Activated naive CD8-positive, alpha-beta T cell treated with anti-CD3 and anti-CD28 coated beads, Interleukin-2, amount 50 U/mL, for 24 hours (primary cell): ENCODE measurements at regions not wholly inside any gene's neighbourhood (a gene's known extent, or its start where the extent isn't known, plus 50 kb on each side); places are given as distances from the start of the nearest gene placed in this dataset.

Source experiments
- ATAC-seq: fragments of 150-1000 bp; cut with Tn5 transposase; one replicate; pipeline ENCODE4 v1.10.0; 2021
- DNase-seq: peaks from one replicate; pipeline ENCODE4 v3.0.0; 2021
- H3K27ac Mint-ChIP-seq: one replicate; pipeline ENCODE4 v1.8.0; 2021; ENCODE audit warnings: mild to moderate bottlenecking, mixed read lengths
- H3K27me3 Mint-ChIP-seq: one replicate; pipeline ENCODE4 v1.8.0; 2021; ENCODE audit warnings: mixed read lengths
- H3K36me3 Mint-ChIP-seq: one replicate; pipeline ENCODE4 v1.8.0; 2021; ENCODE audit warnings: low read depth, mixed read lengths
- H3K4me1 Mint-ChIP-seq: one replicate; pipeline ENCODE4 v1.8.0; 2021; ENCODE audit warnings: mixed read lengths
- H3K4me3 Mint-ChIP-seq: one replicate; pipeline ENCODE4 v1.8.0; 2021; ENCODE audit warnings: mild to moderate bottlenecking, moderate library complexity, mixed read lengths
- H3K9me3 Mint-ChIP-seq: one replicate; pipeline ENCODE4 v1.8.0; 2021; ENCODE audit warnings: mixed read lengths

GRCh38 chr3:77898621-77899020 lies 858.7 kb downstream of the ROBO2 start:
- no peak overlapping the region for H3K27ac Mint-ChIP-seq
- no peaks in the 10 kb centered on the region for H3K36me3 Mint-ChIP-seq
- ATAC-seq (no peak), DNase-seq (no peak)
- H3K27me3 Mint-ChIP-seq = no peaks in the 10 kb centered on the region
- no peaks in the 10 kb centered on the region for H3K4me1 Mint-ChIP-seq
- H3K9me3 Mint-ChIP-seq = peaks cover 4% of the 10 kb centered on the region
- H3K4me3 Mint-ChIP-seq = no peak overlapping the region

- ATAC-seq (no peak), DNase-seq (no peak)
- Mint-ChIP-seq H3K27me3 (no peaks in the 10 kb centered on the region), H3K4me3 (no peak overlapping the region), H3K4me1 (no peaks in the 10 kb centered on the region), H3K36me3 (no peaks in the 10 kb centered on the region), H3K9me3 (peaks cover 5% of the 10 kb centered on the region), H3K27ac (no peak overlapping the region)
These were observed 862.8 kb downstream of the ROBO2 start for GRCh38 chr3:77902675-77903074.

- H3K36me3 Mint-ChIP-seq = no peaks in the 10 kb centered on the region
- no peak overlapping the region for H3K4me3 Mint-ChIP-seq
- no peak overlapping the region for H3K27ac Mint-ChIP-seq
- no peaks in the 10 kb centered on the region for H3K27me3 Mint-ChIP-seq
- DNase-seq (no peak), ATAC-seq (no peak)
- H3K9me3 Mint-ChIP-seq = peaks cover 19% of the 10 kb centered on the region
- H3K4me1 Mint-ChIP-seq = no peaks in the 10 kb centered on the region
These were observed 866.3 kb downstream of the ROBO2 start for GRCh38 chr3:77906102-77906709.

GRCh38 chr3:77913524-77914174 lies 873.8 kb downstream of the ROBO2 start:
- H3K4me1 Mint-ChIP-seq = no peaks in the 10 kb centered on the region
- H3K9me3 Mint-ChIP-seq = peaks cover 6% of the 10 kb centered on the region
- no peaks in the 10 kb centered on the region for H3K27me3 Mint-ChIP-seq
- DNase-seq = no peak
- no peak overlapping the region for H3K4me3 Mint-ChIP-seq
- no peaks in the 10 kb centered on the region for H3K36me3 Mint-ChIP-seq
- H3K27ac Mint-ChIP-seq = no peak overlapping the region
- no peak for ATAC-seq

GRCh38 chr3:77915336-77915735 lies 875.4 kb downstream of the ROBO2 start:
- Mint-ChIP-seq H3K4me1 (no peaks in the 10 kb centered on the region), H3K4me3 (no peak overlapping the region), H3K27ac (no peak overlapping the region), H3K36me3 (no peaks in the 10 kb centered on the region), H3K27me3 (no peaks in the 10 kb centered on the region), H3K9me3 (peaks cover 4% of the 10 kb centered on the region)
- DNase-seq = no peak
- ATAC-seq = no peak

- H3K27ac Mint-ChIP-seq = no peak overlapping the region
- DNase-seq (no peak), ATAC-seq (no peak)
- no peaks in the 10 kb centered on the region for H3K9me3 Mint-ChIP-seq
- H3K36me3 Mint-ChIP-seq = no peaks in the 10 kb centered on the region
- H3K4me1 Mint-ChIP-seq = no peaks in the 10 kb centered on the region
- H3K4me3 Mint-ChIP-seq = no peak overlapping the region
- no peaks in the 10 kb centered on the region for H3K27me3 Mint-ChIP-seq
These were observed 877.3 kb downstream of the ROBO2 start for GRCh38 chr3:77917225-77917624.

GRCh38 chr3:77919244-77919643 lies 879.3 kb downstream of the ROBO2 start:
- ATAC-seq = no peak
- H3K27me3 Mint-ChIP-seq = no peaks in the 10 kb centered on the region
- no peaks in the 10 kb centered on the region for H3K9me3 Mint-ChIP-seq

GRCh38 chr3:77931255-77932009 lies 891.5 kb downstream of the ROBO2 start:
- ATAC-seq = no peak
- Mint-ChIP-seq H3K27ac (no peak overlapping the region), H3K4me1 (no peaks in the 10 kb centered on the region), H3K4me3 (no peak overlapping the region), H3K9me3 (peaks cover 10% of the 10 kb centered on the region), H3K27me3 (no peaks in the 10 kb centered on the region), H3K36me3 (no peaks in the 10 kb centered on the region)
- no peak for DNase-seq

More at GRCh38 chr3:77919244-77919643, 879.3 kb downstream of the ROBO2 start:
- DNase-seq = no peak
- no peaks in the 10 kb centered on the region for H3K36me3 Mint-ChIP-seq
- no peak overlapping the region for H3K27ac Mint-ChIP-seq
- H3K4me3 Mint-ChIP-seq = no peak overlapping the region
- no peaks in the 10 kb centered on the region for H3K4me1 Mint-ChIP-seq

- DNase-seq (no peak), ATAC-seq (no peak)
- no peaks in the 10 kb centered on the region for H3K36me3 Mint-ChIP-seq
- no peaks in the 10 kb centered on the region for H3K27me3 Mint-ChIP-seq
- H3K9me3 Mint-ChIP-seq = peaks cover 16% of the 10 kb centered on the region
- H3K4me1 Mint-ChIP-seq = no peaks in the 10 kb centered on the region
- no peak overlapping the region for H3K4me3 Mint-ChIP-seq
- no peak overlapping the region for H3K27ac Mint-ChIP-seq
These were observed 893.0 kb downstream of the ROBO2 start for GRCh38 chr3:77932926-77933325.

GRCh38 chr3:77933926-77934325 lies 894.0 kb downstream of the ROBO2 start:
- no peak for ATAC-seq
- Mint-ChIP-seq H3K9me3 (peaks cover 14% of the 10 kb centered on the region), H3K4me3 (no peak overlapping the region)

GRCh38 chr3:77935418-77935817 lies 895.5 kb downstream of the ROBO2 start:
- DNase-seq (no peak), ATAC-seq (no peak)
- Mint-ChIP-seq H3K36me3 (no peaks in the 10 kb centered on the region), H3K4me3 (no peak overlapping the region), H3K9me3 (peaks cover 12% of the 10 kb centered on the region), H3K4me1 (no peaks in the 10 kb centered on the region), H3K27me3 (no peaks in the 10 kb centered on the region), H3K27ac (no peak overlapping the region)

More at GRCh38 chr3:77933926-77934325, 894.0 kb downstream of the ROBO2 start:
- Mint-ChIP-seq H3K4me1 (no peaks in the 10 kb centered on the region), H3K27me3 (no peaks in the 10 kb centered on the region), H3K27ac (no peak overlapping the region), H3K36me3 (no peaks in the 10 kb centered on the region)
- no peak for DNase-seq

GRCh38 chr3:77939726-77940125 lies 899.8 kb downstream of the ROBO2 start:
- Mint-ChIP-seq H3K27me3 (no peaks in the 10 kb centered on the region), H3K4me1 (no peaks in the 10 kb centered on the region), H3K4me3 (no peak overlapping the region), H3K36me3 (no peaks in the 10 kb centered on the region), H3K27ac (no peak overlapping the region), H3K9me3 (peaks cover 12% of the 10 kb centered on the region)
- ATAC-seq = no peak
- no peak for DNase-seq

- no peak for DNase-seq
- no peaks in the 10 kb centered on the region for H3K4me1 Mint-ChIP-seq
- no peaks in the 10 kb centered on the region for H3K27me3 Mint-ChIP-seq
- H3K36me3 Mint-ChIP-seq = no peaks in the 10 kb centered on the region
- H3K9me3 Mint-ChIP-seq = peaks cover 4% of the 10 kb centered on the region
- no peak overlapping the region for H3K27ac Mint-ChIP-seq
- ATAC-seq = no peak
- no peak overlapping the region for H3K4me3 Mint-ChIP-seq
These were observed 903.7 kb downstream of the ROBO2 start for GRCh38 chr3:77943598-77943997.

GRCh38 chr3:77945320-77945719 lies 905.4 kb downstream of the ROBO2 start:
- Mint-ChIP-seq H3K9me3 (peaks cover 10% of the 10 kb centered on the region), H3K36me3 (no peaks in the 10 kb centered on the region), H3K4me1 (no peaks in the 10 kb centered on the region), H3K27ac (no peak overlapping the region), H3K4me3 (no peak overlapping the region), H3K27me3 (no peaks in the 10 kb centered on the region)
- no peak for DNase-seq
- ATAC-seq = no peak

GRCh38 chr3:77947671-77948070 lies 907.8 kb downstream of the ROBO2 start:
- Mint-ChIP-seq H3K4me3 (no peak overlapping the region), H3K36me3 (no peaks in the 10 kb centered on the region), H3K27me3 (no peaks in the 10 kb centered on the region), H3K27ac (no peak overlapping the region), H3K9me3 (peaks cover 17% of the 10 kb centered on the region), H3K4me1 (no peaks in the 10 kb centered on the region)
- ATAC-seq = no peak
- no peak for DNase-seq
